ENCODE measurements at regions not wholly inside any gene's neighbourhood (a gene's known extent, or its start where the extent isn't known, plus 50 kb on each side); places are given as distances from the start of the nearest gene placed in this dataset.

GRCh38 chr17:12242345-12242954 is 221.8 kb downstream of the MAP2K4 start:
- no peaks in the 10 kb centered on the region for H3K9me3 ChIP-seq (ENCODE audit: control insufficient read depth, insufficient read depth, low read length)
- no peak overlapping the region for H3K9ac ChIP-seq (ENCODE audit: low read depth, low read length)
- no peaks in the 10 kb centered on the region for H3K27me3 ChIP-seq (ENCODE audit: control insufficient read depth, insufficient read depth, low read length)
- no peaks in the 10 kb centered on the region for H3K4me1 ChIP-seq (ENCODE audit: control insufficient read depth, insufficient read depth, low read length)
- no peak overlapping the region for H3K4me3 ChIP-seq (ENCODE audit: low read depth, low read length)
- H3K36me3 ChIP-seq (ENCODE audit: control insufficient read depth, insufficient read depth, low read length) = no peaks in the 10 kb centered on the region
- no peak overlapping the region for H3K27ac ChIP-seq (ENCODE audit: low read depth, low read length)

- no peak overlapping the region for H3K27ac ChIP-seq (ENCODE audit: low read depth, low read length)
- no peaks in the 10 kb centered on the region for H3K4me1 ChIP-seq (ENCODE audit: control insufficient read depth, insufficient read depth, low read length)
- H3K36me3 ChIP-seq (ENCODE audit: control insufficient read depth, insufficient read depth, low read length) = no peaks in the 10 kb centered on the region
- H3K4me3 ChIP-seq (ENCODE audit: low read depth, low read length) = no peak overlapping the region
- H3K9ac ChIP-seq (ENCODE audit: low read depth, low read length) = no peak overlapping the region
- H3K9me3 ChIP-seq (ENCODE audit: control insufficient read depth, insufficient read depth, low read length) = no peaks in the 10 kb centered on the region
- no peaks in the 10 kb centered on the region for H3K27me3 ChIP-seq (ENCODE audit: control insufficient read depth, insufficient read depth, low read length)
Measured at GRCh38 chr17:12247761-12248160, 227.1 kb downstream of the MAP2K4 start.

- Histone ChIP-seq H3K27me3 (ENCODE audit: control insufficient read depth, insufficient read depth, low read length) (no peaks in the 10 kb centered on the region), H3K4me1 (ENCODE audit: control insufficient read depth, insufficient read depth, low read length) (no peaks in the 10 kb centered on the region), H3K27ac (ENCODE audit: low read depth, low read length) (no peak overlapping the region), H3K9ac (ENCODE audit: low read depth, low read length) (no peak overlapping the region), H3K9me3 (ENCODE audit: control insufficient read depth, insufficient read depth, low read length) (no peaks in the 10 kb centered on the region), H3K4me3 (ENCODE audit: low read depth, low read length) (no peak overlapping the region), H3K36me3 (ENCODE audit: control insufficient read depth, insufficient read depth, low read length) (no peaks in the 10 kb centered on the region)
Measured at GRCh38 chr17:12250973-12251372, 230.3 kb downstream of the MAP2K4 start.

GRCh38 chr17:12252462-12252861 is 231.8 kb downstream of the MAP2K4 start:
- Histone ChIP-seq H3K4me1 (ENCODE audit: control insufficient read depth, insufficient read depth, low read length) (no peaks in the 10 kb centered on the region), H3K27me3 (ENCODE audit: control insufficient read depth, insufficient read depth, low read length) (no peaks in the 10 kb centered on the region), H3K9me3 (ENCODE audit: control insufficient read depth, insufficient read depth, low read length) (no peaks in the 10 kb centered on the region), H3K36me3 (ENCODE audit: control insufficient read depth, insufficient read depth, low read length) (no peaks in the 10 kb centered on the region), H3K4me3 (ENCODE audit: low read depth, low read length) (no peak overlapping the region), H3K9ac (ENCODE audit: low read depth, low read length) (no peak overlapping the region), H3K27ac (ENCODE audit: low read depth, low read length) (no peak overlapping the region)

- no peak overlapping the region for H3K9ac ChIP-seq (ENCODE audit: low read depth, low read length)
- H3K4me3 ChIP-seq (ENCODE audit: low read depth, low read length) = no peak overlapping the region
- H3K36me3 ChIP-seq (ENCODE audit: control insufficient read depth, insufficient read depth, low read length) = no peaks in the 10 kb centered on the region
- no peaks in the 10 kb centered on the region for H3K27me3 ChIP-seq (ENCODE audit: control insufficient read depth, insufficient read depth, low read length)
- no peak overlapping the region for H3K27ac ChIP-seq (ENCODE audit: low read depth, low read length)
- H3K9me3 ChIP-seq (ENCODE audit: control insufficient read depth, insufficient read depth, low read length) = no peaks in the 10 kb centered on the region
- no peaks in the 10 kb centered on the region for H3K4me1 ChIP-seq (ENCODE audit: control insufficient read depth, insufficient read depth, low read length)
Measured at GRCh38 chr17:12254460-12254859, 233.8 kb downstream of the MAP2K4 start.

DNA sequence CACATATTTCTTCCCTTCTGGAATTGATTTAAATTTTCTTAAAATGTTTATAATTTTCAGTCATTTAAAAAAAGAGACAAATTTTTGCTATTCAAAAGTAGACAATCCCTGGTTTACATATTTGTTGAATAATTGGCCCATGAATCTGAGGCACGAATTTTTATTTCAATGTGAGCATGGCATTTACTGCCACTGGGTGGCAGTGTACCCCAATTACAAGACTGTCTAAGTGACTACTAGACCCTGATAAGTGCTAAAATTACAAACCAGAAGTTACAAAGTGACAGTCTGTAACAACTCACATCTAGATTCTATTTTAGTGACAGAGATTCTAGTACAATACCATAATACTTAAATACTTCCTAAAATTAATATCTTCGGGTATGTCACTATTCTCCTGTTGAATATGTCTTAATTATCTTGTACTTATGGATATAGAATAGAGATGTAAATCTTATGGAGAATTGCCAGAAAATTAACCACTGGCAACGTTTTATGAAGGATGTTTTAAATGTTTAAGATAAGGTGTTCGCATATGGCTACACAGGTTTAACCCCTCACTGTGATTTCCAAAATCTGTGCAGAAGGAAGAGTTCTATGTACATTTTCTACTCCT is 235.8 kb downstream of the MAP2K4 start:
- no peaks in the 10 kb centered on the region for H3K9me3 ChIP-seq (ENCODE audit: control insufficient read depth, insufficient read depth, low read length)
- no peaks in the 10 kb centered on the region for H3K4me1 ChIP-seq (ENCODE audit: control insufficient read depth, insufficient read depth, low read length)
- no peak overlapping the region for H3K27ac ChIP-seq (ENCODE audit: low read depth, low read length)
- H3K9ac ChIP-seq (ENCODE audit: low read depth, low read length) = no peak overlapping the region
- H3K36me3 ChIP-seq (ENCODE audit: control insufficient read depth, insufficient read depth, low read length) = no peaks in the 10 kb centered on the region
- no peaks in the 10 kb centered on the region for H3K27me3 ChIP-seq (ENCODE audit: control insufficient read depth, insufficient read depth, low read length)
- no peak overlapping the region for H3K4me3 ChIP-seq (ENCODE audit: low read depth, low read length)

- H3K4me3 ChIP-seq (ENCODE audit: low read depth, low read length) = no peak overlapping the region
- H3K27ac ChIP-seq (ENCODE audit: low read depth, low read length) = no peak overlapping the region
- no peak overlapping the region for H3K9ac ChIP-seq (ENCODE audit: low read depth, low read length)
- no peaks in the 10 kb centered on the region for H3K4me1 ChIP-seq (ENCODE audit: control insufficient read depth, insufficient read depth, low read length)
- no peaks in the 10 kb centered on the region for H3K27me3 ChIP-seq (ENCODE audit: control insufficient read depth, insufficient read depth, low read length)
- no peaks in the 10 kb centered on the region for H3K36me3 ChIP-seq (ENCODE audit: control insufficient read depth, insufficient read depth, low read length)
- peaks cover 7% of the 10 kb centered on the region for H3K9me3 ChIP-seq (ENCODE audit: control insufficient read depth, insufficient read depth, low read length)
Measured at GRCh38 chr17:12257176-12257575, 236.5 kb downstream of the MAP2K4 start.

DNA sequence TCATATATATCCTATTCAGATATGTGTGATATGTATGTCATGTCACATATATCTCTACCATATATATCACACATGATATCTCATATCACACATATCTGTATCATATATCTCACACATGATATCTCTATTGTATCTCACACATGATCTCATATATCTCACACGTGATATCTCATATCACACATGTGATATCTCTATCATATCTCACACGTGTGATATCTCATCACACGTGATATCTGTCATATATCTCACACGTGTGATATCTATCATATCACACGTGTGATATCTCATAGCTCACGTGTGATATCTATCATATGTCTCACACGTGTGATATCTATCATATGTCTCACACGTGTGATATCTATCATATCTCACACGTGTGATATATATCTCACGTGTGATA is 240.7 kb downstream of the MAP2K4 start:
- H3K27me3 ChIP-seq (ENCODE audit: control insufficient read depth, insufficient read depth, low read length) = no peaks in the 10 kb centered on the region
- no peaks in the 10 kb centered on the region for H3K4me1 ChIP-seq (ENCODE audit: control insufficient read depth, insufficient read depth, low read length)

GRCh38 chr17:12269751-12270150 is 249.1 kb downstream of the MAP2K4 start:
- Histone ChIP-seq H3K36me3 (ENCODE audit: control insufficient read depth, insufficient read depth, low read length) (no peaks in the 10 kb centered on the region), H3K9ac (ENCODE audit: low read depth, low read length) (no peak overlapping the region), H3K4me1 (ENCODE audit: control insufficient read depth, insufficient read depth, low read length) (no peaks in the 10 kb centered on the region), H3K4me3 (ENCODE audit: low read depth, low read length) (no peak overlapping the region), H3K27me3 (ENCODE audit: control insufficient read depth, insufficient read depth, low read length) (no peaks in the 10 kb centered on the region), H3K27ac (ENCODE audit: low read depth, low read length) (no peak overlapping the region), H3K9me3 (ENCODE audit: control insufficient read depth, insufficient read depth, low read length) (0 out of 2 replicates have a peak, but pooled peaks cover 4% of the 10 kb centered on the region)

More for the DNA sequence above, 240.7 kb downstream of the MAP2K4 start:
- Histone ChIP-seq H3K36me3 (ENCODE audit: control insufficient read depth, insufficient read depth, low read length) (no peaks in the 10 kb centered on the region), H3K9ac (ENCODE audit: low read depth, low read length) (no peak overlapping the region), H3K27ac (ENCODE audit: low read depth, low read length) (no peak overlapping the region), H3K9me3 (ENCODE audit: control insufficient read depth, insufficient read depth, low read length) (peaks cover 13% of the 10 kb centered on the region), H3K4me3 (ENCODE audit: low read depth, low read length) (no peak overlapping the region)

- H3K36me3 ChIP-seq (ENCODE audit: control insufficient read depth, insufficient read depth, low read length) = no peaks in the 10 kb centered on the region
- H3K4me3 ChIP-seq (ENCODE audit: low read depth, low read length) = no peak overlapping the region
- H3K27ac ChIP-seq (ENCODE audit: low read depth, low read length) = no peak overlapping the region
- no peak overlapping the region for H3K9ac ChIP-seq (ENCODE audit: low read depth, low read length)
- H3K4me1 ChIP-seq (ENCODE audit: control insufficient read depth, insufficient read depth, low read length) = no peaks in the 10 kb centered on the region
- 0 out of 2 replicates have a peak, but pooled peaks cover 4% of the 10 kb centered on the region for H3K9me3 ChIP-seq (ENCODE audit: control insufficient read depth, insufficient read depth, low read length)
- no peaks in the 10 kb centered on the region for H3K27me3 ChIP-seq (ENCODE audit: control insufficient read depth, insufficient read depth, low read length)
Measured at GRCh38 chr17:12277827-12278226, 257.1 kb downstream of the MAP2K4 start.

DNA sequence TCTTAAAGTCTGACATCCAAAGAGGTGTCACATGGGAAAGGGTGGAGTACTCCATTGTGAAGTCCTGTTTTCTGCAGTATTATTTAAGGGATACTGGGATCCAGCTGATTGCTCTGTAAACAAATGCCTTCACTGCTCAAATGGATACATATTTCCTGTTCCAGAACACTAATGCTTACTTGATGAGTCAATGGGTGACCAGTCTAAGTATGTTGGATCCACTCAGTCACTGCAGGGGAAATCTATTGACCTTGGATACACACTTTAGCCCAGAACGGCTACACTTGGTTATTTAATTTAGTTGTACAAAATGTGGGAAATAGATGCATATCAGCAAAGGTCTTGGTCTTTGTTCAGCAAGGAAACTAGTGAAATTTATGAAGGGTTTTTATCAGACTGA is 261.4 kb downstream of the MAP2K4 start:
- Histone ChIP-seq H3K9me3 (ENCODE audit: control insufficient read depth, insufficient read depth, low read length) (no peaks in the 10 kb centered on the region), H3K36me3 (ENCODE audit: control insufficient read depth, insufficient read depth, low read length) (no peaks in the 10 kb centered on the region), H3K4me3 (ENCODE audit: low read depth, low read length) (no peak overlapping the region), H3K27ac (ENCODE audit: low read depth, low read length) (no peak overlapping the region), H3K4me1 (ENCODE audit: control insufficient read depth, insufficient read depth, low read length) (no peaks in the 10 kb centered on the region), H3K9ac (ENCODE audit: low read depth, low read length) (no peak overlapping the region), H3K27me3 (ENCODE audit: control insufficient read depth, insufficient read depth, low read length) (no peaks in the 10 kb centered on the region)
